ENCODE measurements at regions not wholly inside any gene's neighbourhood (a gene's known extent, or its start where the extent isn't known, plus 50 kb on each side); places are given as distances from the start of the nearest gene placed in this dataset.
"Not testable (repeated sequence)": the region's sequence is repeated elsewhere in the genome, so short reads cannot be mapped to it uniquely, and the experiment has no call there.

GRCh38 chr21:6363591-6363990 is 4157.8 kb upstream of the TPTE start:
- DNase-seq = not testable (repeated sequence)

GRCh38 chr21:6368824-6369223 is 4152.6 kb upstream of the TPTE start:
- DNase-seq = peak; percentile 28

- DNase-seq = peak; percentile 32
Measured at GRCh38 chr21:6373253-6373652, 4148.1 kb upstream of the TPTE start.

- DNase-seq = peak; percentile 10
Measured at GRCh38 chr21:6374232-6374631, 4147.2 kb upstream of the TPTE start.

GRCh38 chr21:6374926-6375325 is 4146.5 kb upstream of the TPTE start:
- not testable (repeated sequence) for DNase-seq

- not testable (repeated sequence) for DNase-seq
Measured at GRCh38 chr21:6375776-6376175, 4145.6 kb upstream of the TPTE start.

- not testable (repeated sequence) for DNase-seq
Measured at GRCh38 chr21:6376321-6377070, 4144.9 kb upstream of the TPTE start.
